ENCODE measurements at regions not wholly inside any gene's neighbourhood (a gene's known extent, or its start where the extent isn't known, plus 50 kb on each side); places are given as distances from the start of the nearest gene placed in this dataset.

- Histone ChIP-seq H3K14ac (ENCODE audit: insufficient read depth, low read length) (no peak overlapping the region), H3K4ac (ENCODE audit: low read depth, low read length) (no peak overlapping the region), H2BK120ac (ENCODE audit: low read depth, low read length, poor library complexity, severe bottlenecking) (no peak overlapping the region), H4K8ac (replicated peaks; ENCODE audit: insufficient read length, low read depth, low read length) (no peak overlapping the region), H2AFZ (ENCODE audit: low read length) (no peak overlapping the region), H3K9me3 (ENCODE audit: control insufficient read depth, low read depth, low read length) (no peaks in the 10 kb centered on the region), H2BK12ac (ENCODE audit: insufficient read length, low read depth, low read length) (no peak overlapping the region), H3K23me2 (ENCODE audit: insufficient read length, low read depth, low read length, poor library complexity, severe bottlenecking) (no peaks in the 10 kb centered on the region), H3K79me1 (ENCODE audit: insufficient read depth, low read depth, low read length, poor library complexity, severe bottlenecking) (no peaks in the 10 kb centered on the region), H4K91ac (ENCODE audit: insufficient read length, low read depth, low read length) (no peak overlapping the region), H3K27me3 (ENCODE audit: insufficient read depth, low read length) (no peaks in the 10 kb centered on the region), H2BK5ac (ENCODE audit: insufficient read length, low read length) (no peak overlapping the region), H3K56ac (ENCODE audit: insufficient read length, low read depth, low read length) (no peak overlapping the region), H3K4me2 (ENCODE audit: insufficient read depth, insufficient read length, low read length) (no peak overlapping the region), H3K23ac (ENCODE audit: insufficient read length, low read depth, low read length) (no peak overlapping the region), H3K9ac (ENCODE audit: extremely low read depth, insufficient read length, low read length) (no peak overlapping the region), H3K18ac (ENCODE audit: insufficient read length, low read depth, low read length) (no peak overlapping the region), H3T11ph (ENCODE audit: low read length) (no peak overlapping the region), H2BK15ac (ENCODE audit: low read depth, low read length) (no peak overlapping the region), H3K4me1 (ENCODE audit: insufficient read depth, low read length) (peaks cover 7% of the 10 kb centered on the region; the same call in 1 of the 2 replicates), H3K27ac (ENCODE audit: insufficient read length, low read depth, low read length) (no peak overlapping the region), H2AK5ac (ENCODE audit: insufficient read length, low read length) (no peak overlapping the region), H2BK20ac (ENCODE audit: low read depth, low read length, poor library complexity, severe bottlenecking) (no peak overlapping the region), H4K5ac (ENCODE audit: insufficient read length, low read depth, low read length) (no peak overlapping the region), H3K79me2 (ENCODE audit: insufficient read depth, low read length) (no peaks in the 10 kb centered on the region), H4K20me1 (ENCODE audit: control insufficient read depth, insufficient read depth, insufficient read length) (no peaks in the 10 kb centered on the region)
- no peak overlapping the region for H3K4me3 Mint-ChIP-seq
- H3K4me1 Mint-ChIP-seq, result peaks cover 11 to 19% of the 10 kb centered on the region in 2 experiments
- H3K27me3 Mint-ChIP-seq (ENCODE audit: low read depth), result no peaks in the 10 kb centered on the region
- no peak for TF ChIP-seq CTCF (conservative IDR thresholded peaks at IDR 0.05)
- H3K27ac Mint-ChIP-seq, result no peak overlapping the region
- H3K9me3 Mint-ChIP-seq, result no peaks in the 10 kb centered on the region
- DNase-seq, result no peak
- H3K36me3 Mint-ChIP-seq (ENCODE audit: insufficient read depth in 1 of 3, low read depth in 3 of 3), result no peaks in the 10 kb centered on the region; a peak in 1 of 7 replicates
Measured at GRCh38 chr9:106657926-106658325, 205.0 kb upstream of the ZNF462 start.

Measured in H9 (cell line).